ENCODE measurements at regions not wholly inside any gene's neighbourhood (a gene's known extent, or its start where the extent isn't known, plus 50 kb on each side); places are given as distances from the start of the nearest gene placed in this dataset.
"Not testable (repeated sequence)": the region's sequence is repeated elsewhere in the genome, so short reads cannot be mapped to it uniquely, and the experiment has no call there.

DNA sequence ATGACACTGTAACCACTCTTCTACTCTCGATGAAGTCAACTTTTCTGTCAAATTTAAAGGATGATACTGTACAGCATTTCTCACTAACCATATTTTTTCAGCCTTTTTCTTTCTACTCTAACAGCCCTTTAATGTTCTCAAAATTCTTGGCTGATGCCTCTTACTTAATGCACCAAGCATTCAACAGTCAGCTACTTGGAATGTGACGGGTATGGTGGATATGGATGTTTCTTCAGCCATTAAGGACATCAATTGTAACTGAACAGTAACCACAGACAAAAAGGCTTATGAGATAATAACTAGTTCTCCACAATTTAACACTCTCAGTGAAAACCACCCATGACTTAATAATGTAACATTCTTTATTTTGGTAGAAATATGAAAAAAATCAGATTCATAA is 467.2 kb upstream of the ZNF337 start:
- Histone ChIP-seq H3K27me3 (no peaks in the 10 kb centered on the region), H3K4me1 (ENCODE audit: control insufficient read depth in 1 of 2, insufficient read depth in 1 of 2, low read depth in 1 of 2, low read length in 1 of 2) (no peaks in the 10 kb centered on the region), H3K27ac (no peak overlapping the region), H3K4me3 (ENCODE audit: low read depth in 1 of 2, low read length in 1 of 2) (no peak overlapping the region), H3K36me3 (no peaks in the 10 kb centered on the region), H3K9me3 (no peaks in the 10 kb centered on the region)
- TF ChIP-seq, protein P1, sequence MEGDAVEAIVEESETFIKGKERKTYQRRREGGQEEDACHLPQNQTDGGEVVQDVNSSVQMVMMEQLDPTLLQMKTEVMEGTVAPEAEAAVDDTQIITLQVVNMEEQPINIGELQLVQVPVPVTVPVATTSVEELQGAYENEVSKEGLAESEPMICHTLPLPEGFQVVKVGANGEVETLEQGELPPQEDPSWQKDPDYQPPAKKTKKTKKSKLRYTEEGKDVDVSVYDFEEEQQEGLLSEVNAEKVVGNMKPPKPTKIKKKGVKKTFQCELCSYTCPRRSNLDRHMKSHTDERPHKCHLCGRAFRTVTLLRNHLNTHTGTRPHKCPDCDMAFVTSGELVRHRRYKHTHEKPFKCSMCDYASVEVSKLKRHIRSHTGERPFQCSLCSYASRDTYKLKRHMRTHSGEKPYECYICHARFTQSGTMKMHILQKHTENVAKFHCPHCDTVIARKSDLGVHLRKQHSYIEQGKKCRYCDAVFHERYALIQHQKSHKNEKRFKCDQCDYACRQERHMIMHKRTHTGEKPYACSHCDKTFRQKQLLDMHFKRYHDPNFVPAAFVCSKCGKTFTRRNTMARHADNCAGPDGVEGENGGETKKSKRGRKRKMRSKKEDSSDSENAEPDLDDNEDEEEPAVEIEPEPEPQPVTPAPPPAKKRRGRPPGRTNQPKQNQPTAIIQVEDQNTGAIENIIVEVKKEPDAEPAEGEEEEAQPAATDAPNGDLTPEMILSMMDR (IDR thresholded peaks at IDR 0.05): no peak

DNA sequence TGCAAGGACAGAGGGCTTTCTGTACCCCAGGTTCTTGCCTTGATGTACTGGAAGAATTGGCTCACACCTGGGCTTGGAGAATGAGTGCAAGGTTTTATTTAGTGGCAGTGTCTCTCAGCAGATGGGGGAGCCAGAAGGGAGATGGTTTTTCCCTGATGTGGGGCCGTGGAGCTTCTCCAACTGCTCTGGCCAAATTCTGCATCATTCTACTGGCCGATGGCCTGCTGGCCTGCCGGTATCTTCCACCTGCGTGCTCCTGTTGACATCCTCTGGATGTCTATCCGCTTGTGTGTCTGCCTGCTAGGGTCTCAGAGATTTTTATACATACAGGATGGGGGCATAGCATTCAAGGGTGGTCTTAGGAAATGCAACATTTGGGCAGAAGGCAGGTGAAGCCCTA is 466.5 kb upstream of the ZNF337 start:
- not testable (repeated sequence) for H3K4me1 ChIP-seq (ENCODE audit: control insufficient read depth in 1 of 2, insufficient read depth in 1 of 2, low read depth in 1 of 2, low read length in 1 of 2); H3K36me3 ChIP-seq; H3K9me3 ChIP-seq; H3K4me3 ChIP-seq (ENCODE audit: low read depth in 1 of 2, low read length in 1 of 2); H3K27me3 ChIP-seq; H3K27ac ChIP-seq

DNA sequence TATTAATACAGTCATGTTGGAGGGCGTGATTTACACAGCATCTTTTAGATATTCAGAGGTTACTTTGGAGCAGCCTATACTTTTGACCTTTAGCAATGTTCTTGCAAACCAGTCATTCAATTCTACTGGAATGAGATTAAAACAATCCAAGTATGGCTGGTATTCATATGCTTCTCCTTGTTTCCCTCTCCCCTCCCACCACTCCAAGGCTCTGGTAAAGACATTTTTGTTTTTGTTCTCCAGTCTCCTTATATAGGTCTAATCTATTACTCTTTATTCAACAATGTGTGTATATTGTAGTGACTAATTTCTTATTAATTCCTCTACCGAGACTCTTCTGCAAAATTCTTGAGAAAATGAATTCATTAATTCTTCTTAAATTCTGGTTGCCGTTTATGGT is 465.1 kb upstream of the ZNF337 start:
- not testable (repeated sequence) for H3K27ac ChIP-seq; H3K27me3 ChIP-seq; H3K4me1 ChIP-seq (ENCODE audit: control insufficient read depth in 1 of 2, insufficient read depth in 1 of 2, low read depth in 1 of 2, low read length in 1 of 2); H3K9me3 ChIP-seq; H3K4me3 ChIP-seq (ENCODE audit: low read depth in 1 of 2, low read length in 1 of 2); H3K36me3 ChIP-seq

GRCh38 chr20:26160916-26161315 is 464.3 kb upstream of the ZNF337 start:
- H3K36me3 ChIP-seq; H3K27ac ChIP-seq; H3K9me3 ChIP-seq; H3K4me1 ChIP-seq (ENCODE audit: control insufficient read depth in 1 of 2, insufficient read depth in 1 of 2, low read depth in 1 of 2, low read length in 1 of 2); H3K27me3 ChIP-seq; H3K4me3 ChIP-seq (ENCODE audit: low read depth in 1 of 2, low read length in 1 of 2): not testable (repeated sequence)

DNA sequence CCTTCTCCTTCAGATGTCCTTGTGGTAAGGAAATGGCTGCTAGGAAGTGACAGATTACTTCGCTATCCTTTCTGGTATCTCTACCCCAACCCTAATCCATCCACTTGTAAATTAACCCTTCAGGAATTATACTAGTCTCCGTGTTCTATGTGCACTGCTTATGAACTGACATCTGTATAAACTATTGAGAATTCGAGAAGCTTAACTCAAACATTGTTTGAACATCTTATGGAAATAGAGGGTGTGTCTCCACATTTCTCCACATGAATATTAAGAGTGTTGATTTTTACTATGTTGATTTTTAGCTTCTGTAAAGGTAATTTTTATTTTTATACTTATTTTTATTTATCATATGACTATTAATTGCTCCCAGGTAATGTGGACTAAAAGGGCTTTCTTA is 457.6 kb upstream of the ZNF337 start:
- Histone ChIP-seq H3K27ac (no peak overlapping the region), H3K4me3 (ENCODE audit: low read depth in 1 of 2, low read length in 1 of 2) (no peak overlapping the region), H3K9me3 (no peaks in the 10 kb centered on the region), H3K4me1 (ENCODE audit: control insufficient read depth in 1 of 2, insufficient read depth in 1 of 2, low read depth in 1 of 2, low read length in 1 of 2) (no peaks in the 10 kb centered on the region), H3K27me3 (no peaks in the 10 kb centered on the region), H3K36me3 (no peaks in the 10 kb centered on the region)
- TF ChIP-seq, protein P1 (IDR thresholded peaks at IDR 0.05): no peak

DNA sequence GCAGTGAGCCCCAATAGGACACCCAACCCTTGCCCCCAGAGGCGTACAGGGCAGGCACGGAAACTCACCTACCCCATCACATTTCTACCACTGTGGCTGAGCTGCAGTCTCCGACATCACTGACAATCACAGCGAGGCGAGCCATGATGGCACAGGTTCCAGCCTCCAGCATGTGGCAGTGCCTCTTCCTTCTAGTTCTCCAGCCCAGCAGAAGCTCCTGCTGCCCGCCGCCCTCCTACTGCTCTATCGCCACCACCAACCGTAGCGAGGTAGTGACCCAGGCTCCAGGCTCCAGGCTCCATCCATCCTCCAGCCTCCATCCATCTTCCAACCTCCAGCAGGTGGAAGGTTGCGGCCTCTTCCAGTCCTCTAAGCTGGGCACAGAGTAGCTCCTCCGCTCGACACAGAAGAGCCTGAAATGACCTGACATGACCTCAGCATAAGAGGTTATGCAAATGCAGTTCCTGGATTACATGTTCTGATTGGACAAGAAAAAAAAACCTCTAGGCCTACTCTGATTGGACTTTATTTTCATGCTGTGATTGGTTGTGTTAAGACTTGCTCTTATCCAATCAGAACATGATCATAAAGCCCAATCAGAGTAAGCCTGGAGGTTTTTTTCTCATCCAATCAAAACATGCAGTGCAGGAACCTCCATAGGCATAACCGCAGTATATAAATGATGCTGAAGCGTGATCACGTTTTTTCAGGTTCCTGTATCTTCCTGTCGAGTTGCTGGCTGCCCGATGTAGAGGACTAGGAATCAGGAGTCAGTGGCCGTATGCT is 438.9 kb upstream of the ZNF337 start:
- H3K27ac ChIP-seq: no peak overlapping the region
- H3K9me3 ChIP-seq: no peaks in the 10 kb centered on the region
- no peaks in the 10 kb centered on the region for H3K27me3 ChIP-seq
- TF ChIP-seq, protein P1 (IDR thresholded peaks at IDR 0.05): no peak
- no peaks in the 10 kb centered on the region for H3K36me3 ChIP-seq
- H3K4me1 ChIP-seq (ENCODE audit: control insufficient read depth in 1 of 2, insufficient read depth in 1 of 2, low read depth in 1 of 2, low read length in 1 of 2): no peaks in the 10 kb centered on the region
- no peak overlapping the region for H3K4me3 ChIP-seq (ENCODE audit: low read depth in 1 of 2, low read length in 1 of 2)

- Histone ChIP-seq H3K36me3 (no peaks in the 10 kb centered on the region), H3K27me3 (no peaks in the 10 kb centered on the region), H3K27ac (no peak overlapping the region), H3K4me1 (ENCODE audit: control insufficient read depth in 1 of 2, insufficient read depth in 1 of 2, low read depth in 1 of 2, low read length in 1 of 2) (no peaks in the 10 kb centered on the region), H3K9me3 (no peaks in the 10 kb centered on the region), H3K4me3 (ENCODE audit: low read depth in 1 of 2, low read length in 1 of 2) (no peak overlapping the region)
- TF ChIP-seq, protein P1 (IDR thresholded peaks at IDR 0.05): no peak
These were observed 438.0 kb upstream of the ZNF337 start for GRCh38 chr20:26134606-26135005.

DNA sequence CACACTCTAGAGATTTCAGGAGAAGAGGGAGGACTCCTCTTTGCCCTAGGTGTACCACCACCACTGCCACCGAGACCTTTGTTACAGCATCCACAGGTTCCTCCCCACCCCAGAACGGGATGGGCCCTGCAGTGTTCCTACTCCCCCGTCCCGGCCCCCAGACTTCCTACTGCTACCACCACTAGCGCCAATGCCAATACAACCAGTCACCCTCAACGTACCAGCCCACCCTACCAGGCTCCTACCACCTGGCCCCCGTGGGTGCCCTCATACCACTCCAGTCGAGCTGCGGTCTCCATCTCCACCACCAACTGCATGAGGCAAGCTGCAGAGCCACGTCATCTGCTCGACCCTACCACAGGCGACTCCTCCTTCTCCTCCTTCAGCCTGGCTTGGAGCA is 437.1 kb upstream of the ZNF337 start:
- H3K4me1 ChIP-seq (ENCODE audit: control insufficient read depth in 1 of 2, insufficient read depth in 1 of 2, low read depth in 1 of 2, low read length in 1 of 2); H3K27ac ChIP-seq; H3K36me3 ChIP-seq; H3K4me3 ChIP-seq (ENCODE audit: low read depth in 1 of 2, low read length in 1 of 2); H3K27me3 ChIP-seq; H3K9me3 ChIP-seq: not testable (repeated sequence)

GRCh38 chr20:26120920-26121319 is 424.3 kb upstream of the ZNF337 start:
- H3K4me3 ChIP-seq (ENCODE audit: low read depth in 1 of 2, low read length in 1 of 2); H3K4me1 ChIP-seq (ENCODE audit: control insufficient read depth in 1 of 2, insufficient read depth in 1 of 2, low read depth in 1 of 2, low read length in 1 of 2); H3K27ac ChIP-seq; H3K36me3 ChIP-seq; H3K9me3 ChIP-seq; H3K27me3 ChIP-seq: not testable (repeated sequence)

- not testable (repeated sequence) for H3K4me1 ChIP-seq (ENCODE audit: control insufficient read depth in 1 of 2, insufficient read depth in 1 of 2, low read depth in 1 of 2, low read length in 1 of 2); H3K9me3 ChIP-seq; H3K4me3 ChIP-seq (ENCODE audit: low read depth in 1 of 2, low read length in 1 of 2); H3K36me3 ChIP-seq; H3K27ac ChIP-seq; H3K27me3 ChIP-seq
These were observed 397.8 kb upstream of the ZNF337 start for GRCh38 chr20:26094498-26094897.
